PC-9 (cell line): ENCODE measurements at regions not wholly inside any gene's neighbourhood (a gene's known extent, or its start where the extent isn't known, plus 50 kb on each side); places are given as distances from the start of the nearest gene placed in this dataset.

Source experiments
- BruUV-seq: library from RNA; stranded (reverse); fragments of 400-500 nt; replicated peaks from 2 replicates; lab custom pipeline; 2021; lab: Mats Ljungman, UMichigan
- CTCF ChIA-PET: fragments of 300-600 bp; sonication (Branson Sonifier 250); formaldehyde crosslinking; loops from one replicate; lab custom pipeline; 2022; ENCODE audit warnings: antibody characterized with exemption; lab: Charles Lee
- POLR2A ChIA-PET: fragments of 300-600 bp; sonication (Branson Sonifier 250); formaldehyde crosslinking; loops from one replicate; lab custom pipeline; 2022; ENCODE audit warnings: antibody characterized with exemption; ENCODE audit not compliant: unreplicated experiment; lab: Charles Lee
- DNase-seq, 2 experiments: peaks; one replicate each; pipeline versions ENCODE4 v3.0.0 to v3.0.0-alpha.2; 2015 to 2022; ENCODE audit warnings: mixed read lengths in 1 of 2
- H2AFZ ChIP-seq: fragments of 200-600 bp; sonication (generic); 2 replicates; pipeline ENCODE4 v1.8.1; 2017; ENCODE audit warnings: antibody characterized with exemption
- H3F3A ChIP-seq: fragments of 200-600 bp; sonication (generic); 2 replicates; pipeline ENCODE4 v1.8.1; 2017; ENCODE audit warnings: antibody characterized with exemption, mild to moderate bottlenecking, low read depth; ENCODE audit not compliant: insufficient read depth
- H3K27ac ChIP-seq: fragments of 200-600 bp; sonication (generic); 2 replicates; pipeline ENCODE4 v1.6.1; 2016; ENCODE audit warnings: mixed run types
- H3K27me3 ChIP-seq: fragments of 200-600 bp; sonication (generic); 2 replicates; pipeline ENCODE4 v1.6.1; 2016; ENCODE audit warnings: low read depth, mixed run types; ENCODE audit not compliant: insufficient read depth
- H3K36me3 ChIP-seq: fragments of 200-600 bp; sonication (generic); 2 replicates; pipeline ENCODE4 v1.6.1; 2016; ENCODE audit warnings: low read depth, mixed run types
- H3K4me1 ChIP-seq: fragments of 200-600 bp; sonication (generic); replicated peaks from 2 replicates; pipeline ENCODE4 v1.6.1; 2016; ENCODE audit warnings: mixed run types; ENCODE audit not compliant: insufficient read depth
- H3K4me2 ChIP-seq: fragments of 200-600 bp; sonication (generic); 2 replicates; pipeline ENCODE4 v1.6.1; 2017; ENCODE audit warnings: mixed run types
- H3K4me3 ChIP-seq: fragments of 200-600 bp; sonication (generic); 2 replicates; pipeline ENCODE4 v1.6.1; 2016; ENCODE audit warnings: mixed run types
- H3K79me2 ChIP-seq: fragments of 200-600 bp; sonication (generic); 2 replicates; pipeline ENCODE4 v1.6.1; 2017; ENCODE audit warnings: low read depth, mixed run types
- H3K9me2 ChIP-seq: fragments of 200-600 bp; sonication (generic); 2 replicates; pipeline ENCODE4 v1.8.1; 2017; ENCODE audit warnings: mild to moderate bottlenecking; ENCODE audit not compliant: insufficient read depth
- H3K9me3 ChIP-seq: fragments of 200-600 bp; sonication (generic); 2 replicates; pipeline ENCODE4 v1.8.1; 2016; ENCODE audit warnings: low read depth; ENCODE audit not compliant: insufficient read depth
- H4K20me1 ChIP-seq: fragments of 200-600 bp; sonication (generic); 2 replicates; pipeline ENCODE4 v1.8.1; 2017; ENCODE audit not compliant: insufficient read depth
- EZH2 ChIP-seq: fragments of 200-600 bp; sonication (generic); IDR thresholded peaks from 2 replicates; pipeline ENCODE4 v1.8.0; 2017; ENCODE audit warnings: antibody characterized with exemption, low read depth
- intact Hi-C: fragments of 100-400 bp; cut with micrococcal nuclease; formaldehyde crosslinking; loops from one replicate; pipeline ENCODE4 v1.10.0; 2022; ENCODE audit not compliant: unreplicated experiment
- TF ChIP-seq, protein P1 (sequence below): fragments of 200-600 bp; sonication (generic); conservative IDR thresholded peaks from 2 replicates; pipeline ENCODE4 v1.6.1; 2017; ENCODE audit warnings: mixed run types, antibody characterized with exemption, mild to moderate bottlenecking, moderate library complexity

- no TSS peak for BruUV-seq
- Histone ChIP-seq H2AFZ (no peak overlapping the region), H3K9me3 (no peaks in the 10 kb centered on the region), H3K36me3 (no peaks in the 10 kb centered on the region), H3K4me1 (no peaks in the 10 kb centered on the region), H3K4me3 (no peak overlapping the region), H3K27me3 (no peaks in the 10 kb centered on the region), H3K9me2 (no peaks in the 10 kb centered on the region), H4K20me1 (no peaks in the 10 kb centered on the region), H3K4me2 (no peak overlapping the region), H3F3A (no peaks in the 10 kb centered on the region), H3K79me2 (no peaks in the 10 kb centered on the region), H3K27ac (no peak overlapping the region)
- CTCF ChIA-PET = no interaction called here
- TF ChIP-seq, protein P1, sequence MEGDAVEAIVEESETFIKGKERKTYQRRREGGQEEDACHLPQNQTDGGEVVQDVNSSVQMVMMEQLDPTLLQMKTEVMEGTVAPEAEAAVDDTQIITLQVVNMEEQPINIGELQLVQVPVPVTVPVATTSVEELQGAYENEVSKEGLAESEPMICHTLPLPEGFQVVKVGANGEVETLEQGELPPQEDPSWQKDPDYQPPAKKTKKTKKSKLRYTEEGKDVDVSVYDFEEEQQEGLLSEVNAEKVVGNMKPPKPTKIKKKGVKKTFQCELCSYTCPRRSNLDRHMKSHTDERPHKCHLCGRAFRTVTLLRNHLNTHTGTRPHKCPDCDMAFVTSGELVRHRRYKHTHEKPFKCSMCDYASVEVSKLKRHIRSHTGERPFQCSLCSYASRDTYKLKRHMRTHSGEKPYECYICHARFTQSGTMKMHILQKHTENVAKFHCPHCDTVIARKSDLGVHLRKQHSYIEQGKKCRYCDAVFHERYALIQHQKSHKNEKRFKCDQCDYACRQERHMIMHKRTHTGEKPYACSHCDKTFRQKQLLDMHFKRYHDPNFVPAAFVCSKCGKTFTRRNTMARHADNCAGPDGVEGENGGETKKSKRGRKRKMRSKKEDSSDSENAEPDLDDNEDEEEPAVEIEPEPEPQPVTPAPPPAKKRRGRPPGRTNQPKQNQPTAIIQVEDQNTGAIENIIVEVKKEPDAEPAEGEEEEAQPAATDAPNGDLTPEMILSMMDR = no peak
- TF ChIP-seq EZH2 = no peak
- no peak for DNase-seq
- POLR2A ChIA-PET = no interaction called here
- intact Hi-C loops = no loop called here
Measured at GRCh38 chr10:84944187-84944586, 615.8 kb downstream of the CCSER2 start.

DNA sequence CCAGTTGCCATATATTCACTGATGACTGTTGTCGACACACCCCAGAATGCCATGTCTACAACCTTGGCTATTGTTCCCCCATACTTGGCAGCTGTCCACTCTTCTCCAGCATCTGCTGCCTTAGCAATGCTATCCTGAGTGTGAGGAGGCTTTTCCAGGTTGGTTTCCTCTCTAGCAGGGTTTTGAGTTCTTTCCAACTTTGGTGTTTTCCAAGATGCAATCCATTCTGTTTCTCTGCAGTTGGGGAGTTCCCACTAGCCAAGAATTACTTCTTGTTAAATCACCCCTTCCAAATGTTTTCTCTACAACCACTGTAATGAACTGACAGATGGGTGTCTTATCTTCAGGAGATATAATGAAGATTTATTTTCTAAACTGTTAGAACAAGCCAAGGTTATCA lies 617.4 kb downstream of the CCSER2 start:
- intact Hi-C loops = no loop called here
- no peak overlapping the region for H3K27ac ChIP-seq
- TF ChIP-seq EZH2 = no peak
- TF ChIP-seq, protein P1 = no peak
- POLR2A ChIA-PET = no interaction called here
- H3K4me3 ChIP-seq = no peak overlapping the region
- no peaks in the 10 kb centered on the region for H3K9me2 ChIP-seq
- no peaks in the 10 kb centered on the region for H3K9me3 ChIP-seq
- no peaks in the 10 kb centered on the region for H3K4me1 ChIP-seq
- H3K36me3 ChIP-seq = no peaks in the 10 kb centered on the region
- no peaks in the 10 kb centered on the region for H3K27me3 ChIP-seq
- no peaks in the 10 kb centered on the region for H3K79me2 ChIP-seq
- no peaks in the 10 kb centered on the region for H4K20me1 ChIP-seq
- CTCF ChIA-PET = no interaction called here
- no TSS peak for BruUV-seq
- no peak for DNase-seq
- H3K4me2 ChIP-seq = no peak overlapping the region
- no peak overlapping the region for H2AFZ ChIP-seq
- no peaks in the 10 kb centered on the region for H3F3A ChIP-seq

- H3K4me2 ChIP-seq = no peak overlapping the region
- POLR2A ChIA-PET = no interaction called here
- intact Hi-C loops = no loop called here
Measured at GRCh38 chr10:84946904-84947303, 618.5 kb downstream of the CCSER2 start.

More at GRCh38 chr10:84946904-84947303, 618.5 kb downstream of the CCSER2 start:
- no peaks in the 10 kb centered on the region for H3K9me2 ChIP-seq
- CTCF ChIA-PET = no interaction called here
- no peak overlapping the region for H3K4me3 ChIP-seq
- H3K27me3 ChIP-seq = no peaks in the 10 kb centered on the region
- no peaks in the 10 kb centered on the region for H3K79me2 ChIP-seq
- no peaks in the 10 kb centered on the region for H3K4me1 ChIP-seq
- no TSS peak for BruUV-seq
- no peak for TF ChIP-seq EZH2
- TF ChIP-seq, protein P1 = no peak
- DNase-seq = no peak
- H3F3A ChIP-seq = no peaks in the 10 kb centered on the region
- no peaks in the 10 kb centered on the region for H4K20me1 ChIP-seq
- H3K36me3 ChIP-seq = no peaks in the 10 kb centered on the region
- H3K27ac ChIP-seq = no peak overlapping the region
- H3K9me3 ChIP-seq = no peaks in the 10 kb centered on the region
- no peak overlapping the region for H2AFZ ChIP-seq
